ENCODE measurements at regions not wholly inside any gene's neighbourhood (a gene's known extent, or its start where the extent isn't known, plus 50 kb on each side); places are given as distances from the start of the nearest gene placed in this dataset.
A peak's percentile ranks its signal among the peaks of the same experiment; 100 is the strongest.

- Histone ChIP-seq H3K79me1 (ENCODE audit: low read depth, low read length) (no peaks in the 10 kb centered on the region), H3K79me2 (ENCODE audit: control insufficient read depth in 1 of 2, insufficient read depth in 2 of 2, low read length in 2 of 2) (no peaks in the 10 kb centered on the region), H3K23ac (ENCODE audit: insufficient read length) (no peak overlapping the region), H3K4ac (replicated peaks; ENCODE audit: insufficient read length, low read depth, low read length) (no peak overlapping the region), H3K18ac (ENCODE audit: extremely low read depth, low read length) (peak overlapping the region; percentile 32; the same call in 1 of the 2 replicates), H2BK120ac (replicated peaks; ENCODE audit: low read depth, low read length) (no peak overlapping the region), H2BK12ac (ENCODE audit: low read depth, low read length) (no peak overlapping the region), H3K4me1 (replicated peaks in 1 of 4; ENCODE audit: control insufficient read depth in 3 of 4, insufficient read depth in 4 of 4, low read length in 3 of 4) (peaks cover 0 to 9% (median 0%) of the 10 kb centered on the region in 4 experiments; a peak in 2 of 7 replicates), H3K4me3 (ENCODE audit: extremely low read depth in 1 of 4, insufficient read depth in 2 of 4, low read depth in 3 of 4, low read length in 4 of 4) (no peak overlapping the region), H4K91ac (replicated peaks; ENCODE audit: insufficient read length, low read length) (peak overlapping the region; percentile 81), H2BK15ac (ENCODE audit: low read length) (no peak overlapping the region), H3K27me3 (replicated peaks in 1 of 4; ENCODE audit: control insufficient read depth in 3 of 4, extremely low read depth in 1 of 4, insufficient read depth in 3 of 4, low read length in 3 of 4) (no peaks in the 10 kb centered on the region; a peak in 1 of 7 replicates), H2AK5ac (ENCODE audit: low read depth, low read length) (peak overlapping the region; percentile 86; the same call in 1 of the 2 replicates), H3K56ac (replicated peaks; ENCODE audit: insufficient read length, low read depth, low read length) (peak overlapping the region; percentile 55), H2BK5ac (ENCODE audit: low read depth, low read length) (no peak overlapping the region), H2AFZ (ENCODE audit: low read length) (no peak overlapping the region), H4K5ac (ENCODE audit: insufficient read length, low read depth, low read length) (no peak overlapping the region), H4K20me1 (replicated peaks in 1 of 2; ENCODE audit: control insufficient read depth in 1 of 2, insufficient read depth in 2 of 2, low read length in 2 of 2) (no peaks in the 10 kb centered on the region), H4K8ac (ENCODE audit: extremely low read depth, insufficient read depth, low read length) (peak overlapping the region; percentile 71; the same call in 1 of the 2 replicates), H3K9ac (replicated peaks in 1 of 4; ENCODE audit: extremely low read depth in 1 of 4, low read depth in 3 of 4, low read length in 3 of 4) (no peak overlapping the region), H3K27ac (ENCODE audit: low read depth, low read length) (no peak overlapping the region), H3K23me2 (ENCODE audit: low read depth, low read length) (no peaks in the 10 kb centered on the region), H3K36me3 (ENCODE audit: control insufficient read depth in 2 of 4, insufficient read depth in 4 of 4, low read length in 3 of 4) (no peaks in the 10 kb centered on the region), H2BK20ac (ENCODE audit: low read length) (no peak overlapping the region), H3K9me3 (ENCODE audit: insufficient read depth in 2 of 2, low read depth in 1 of 2, low read length in 1 of 2) (no peaks in the 10 kb centered on the region), H3K4me2 (ENCODE audit: insufficient read depth in 1 of 2, low read depth in 2 of 2, low read length in 2 of 2) (no peak overlapping the region), H3K14ac (ENCODE audit: insufficient read length) (no peak overlapping the region)
- FAIRE-seq, result no peak
- CTCF ChIA-PET (ENCODE audit: partially characterized antibody), result interaction anchor here (0.6 to 0.8 kb wide), 3 partner anchors 12 to 204 kb away, joined by 3 read pairs; no protein-coding TSS in a partner anchor
- WGBS, 2 experiments (ENCODE audit: extremely low coverage in 1 of 2, insufficient coverage in 1 of 2, insufficient read length in 1 of 2, insufficient replicate concordance in 2 of 2, low coverage in 1 of 2, low lambda C conversion rate in 2 of 2, missing lambda C conversion rate in 1 of 2), result 93% methylated on average over 8 of the region's 8 CpGs; no CpG with 5 or more reads in 1 of the 2 experiments
- DNase-seq (ENCODE audit: low read depth in 1 of 2, low spot score in 2 of 2), result no peak
- POLR2A ChIA-PET (ENCODE audit: partially characterized antibody), result no interaction called here
- no peak for TF ChIP-seq EGR1 (IDR thresholded peaks at IDR 0.05; ENCODE audit: borderline replicate concordance, low read depth, low read length)
- no peak for TF ChIP-seq CTCF (IDR thresholded peaks at IDR 0.05; ENCODE audit: control extremely low read depth in 1 of 3, insufficient read depth in 1 of 3, low read depth in 1 of 3, low read length in 3 of 3)
- TF ChIP-seq SIX5 (IDR thresholded peaks at IDR 0.05; ENCODE audit: low read depth, low read length), result no peak
- no peak for TF ChIP-seq EP300 (IDR thresholded peaks at IDR 0.05; ENCODE audit: borderline replicate concordance in 1 of 2, low read depth in 2 of 2, low read length in 2 of 2)
- TF ChIP-seq HDAC6 (IDR thresholded peaks at IDR 0.05; ENCODE audit: low read depth, low read length), result no peak
- no peak for TF ChIP-seq TAF7 (optimal IDR thresholded peaks at IDR 0.05; ENCODE audit: borderline replicate concordance, low read depth, low read length)
- no peak for TF ChIP-seq E2F6 (IDR thresholded peaks at IDR 0.05)
- TF ChIP-seq SP2 (IDR thresholded peaks at IDR 0.05; ENCODE audit: low read length), result no peak
- no peak for TF ChIP-seq CBX5 (IDR thresholded peaks at IDR 0.05; ENCODE audit: low read depth, low read length)
- no peak for TF ChIP-seq KDM5A (IDR thresholded peaks at IDR 0.05; ENCODE audit: low read length)
These were observed 189.8 kb downstream of the URI1 start for GRCh38 chr19:30131722-30132291.

Measured in H1 (cell line).